SKM-1 (cell line): ENCODE measurements at regions not wholly inside any gene's neighbourhood (a gene's known extent, or its start where the extent isn't known, plus 50 kb on each side); places are given as distances from the start of the nearest gene placed in this dataset.
"Not testable (repeated sequence)": the region's sequence is repeated elsewhere in the genome, so short reads cannot be mapped to it uniquely, and the experiment has no call there.

ENCODE experiments used
- DNase-seq: peaks from one replicate; lab custom pipeline; 2025; ENCODE audit not compliant: unreplicated experiment; lab: John Stamatoyannopoulos, UW

GRCh38 chr10:81200801-81201200 is 663.1 kb downstream of the SH2D4B start:
- no peak for DNase-seq

- DNase-seq: not testable (repeated sequence)
Measured at GRCh38 chr10:81207359-81207758, 667.6 kb upstream of the NRG3 start.

GRCh38 chr10:81213370-81213769 is 661.6 kb upstream of the NRG3 start:
- DNase-seq: no peak

- no peak for DNase-seq
Measured at GRCh38 chr10:81215498-81215897, 659.5 kb upstream of the NRG3 start.

- no peak for DNase-seq
Measured at GRCh38 chr10:81216949-81217348, 658.0 kb upstream of the NRG3 start.

- DNase-seq: no peak
Measured at GRCh38 chr10:81218307-81218706, 656.7 kb upstream of the NRG3 start.

- DNase-seq: no peak
Measured at GRCh38 chr10:81219758-81220157, 655.2 kb upstream of the NRG3 start.

GRCh38 chr10:81248886-81249285 is 626.1 kb upstream of the NRG3 start:
- no peak for DNase-seq

- no peak for DNase-seq
Measured at GRCh38 chr10:81251457-81252115, 623.4 kb upstream of the NRG3 start.

- not testable (repeated sequence) for DNase-seq
Measured at GRCh38 chr10:81264991-81265390, 610.0 kb upstream of the NRG3 start.

GRCh38 chr10:81270051-81270450 is 604.9 kb upstream of the NRG3 start:
- no peak for DNase-seq

- DNase-seq: no peak
Measured at GRCh38 chr10:81280497-81281479, 594.2 kb upstream of the NRG3 start.

- no peak for DNase-seq
Measured at GRCh38 chr10:81288544-81288943, 586.5 kb upstream of the NRG3 start.

- DNase-seq: no peak
Measured at GRCh38 chr10:81297292-81297691, 577.7 kb upstream of the NRG3 start.

- DNase-seq: no peak
Measured at GRCh38 chr10:81303656-81304055, 571.3 kb upstream of the NRG3 start.

GRCh38 chr10:81306971-81307782 is 567.8 kb upstream of the NRG3 start:
- no peak for DNase-seq

GRCh38 chr10:81309041-81309552 is 565.9 kb upstream of the NRG3 start:
- DNase-seq: no peak

GRCh38 chr10:81314471-81314870 is 560.5 kb upstream of the NRG3 start:
- DNase-seq: no peak

- no peak for DNase-seq
Measured at GRCh38 chr10:81315026-81315425, 560.0 kb upstream of the NRG3 start.

GRCh38 chr10:81348003-81348402 is 527.0 kb upstream of the NRG3 start:
- no peak for DNase-seq

GRCh38 chr10:81367132-81367531 is 507.9 kb upstream of the NRG3 start:
- no peak for DNase-seq
